AG04449 (cell line): ENCODE measurements at regions not wholly inside any gene's neighbourhood (a gene's known extent, or its start where the extent isn't known, plus 50 kb on each side); places are given as distances from the start of the nearest gene placed in this dataset.

ENCODE experiments used
- CTCF ChIA-PET: fragments of 350-600 bp; formaldehyde crosslinking; extraction: SDS; loops from one replicate; lab custom pipeline; 2021; ENCODE audit warnings: antibody characterized with exemption; lab: Yijun Ruan, JAX
- POLR2A ChIA-PET: fragments of 400-600, 350-600 bp; formaldehyde crosslinking; extraction: SDS; loops from one replicate; lab custom pipeline; 2020; ENCODE audit warnings: antibody characterized with exemption, inconsistent platforms; lab: Yijun Ruan, JAX
- DNase-seq: peaks from one replicate; pipeline ENCODE4 v3.0.0-alpha.2; 2010; ENCODE audit warnings: low read depth, low spot score
- H3K4me3 ChIP-seq: 2 replicates; pipeline ENCODE4 v1.5.1; 2011; ENCODE audit warnings: low read depth, mild to moderate bottlenecking, control low read depth, low read length
- CTCF ChIP-seq: IDR thresholded peaks from one replicate; pipeline ENCODE4 v1.5.1; 2011; ENCODE audit warnings: mild to moderate bottlenecking, moderate library complexity, low read length, control low read depth, inconsistent platforms; ENCODE audit not compliant: insufficient read depth; ENCODE audit errors: missing control alignments

GRCh38 chr13:48798180-48798579 is 144.5 kb downstream of the CYSLTR2 start:
- ChIA-PET POLR2A (no interaction called here), CTCF (interaction anchor here (0.6 kb wide), 1 partner anchor 24 kb away, joined by 3 read pairs; no protein-coding TSS in a partner anchor)
- TF ChIP-seq CTCF, result no peak
- no peak for DNase-seq
- H3K4me3 ChIP-seq, result no peak overlapping the region

GRCh38 chr13:48801255-48801654 is 147.5 kb downstream of the CYSLTR2 start:
- ChIA-PET POLR2A (no interaction called here), CTCF (no interaction called here)
- no peak overlapping the region for H3K4me3 ChIP-seq
- TF ChIP-seq CTCF, result no peak
- peak; percentile 46 for DNase-seq

- TF ChIP-seq CTCF, result no peak
- POLR2A ChIA-PET, result no interaction called here
- no peak for DNase-seq
- H3K4me3 ChIP-seq, result no peak overlapping the region
- CTCF ChIA-PET, result no interaction called here
These were observed 151.3 kb downstream of the CYSLTR2 start for GRCh38 chr13:48804821-48805601.

GRCh38 chr13:48806522-48806921 is 152.8 kb downstream of the CYSLTR2 start:
- TF ChIP-seq CTCF, result no peak
- DNase-seq, result no peak
- ChIA-PET POLR2A (no interaction called here), CTCF (no interaction called here)
- no peak overlapping the region for H3K4me3 ChIP-seq

- DNase-seq, result no peak
- TF ChIP-seq CTCF, result no peak
- ChIA-PET POLR2A (no interaction called here), CTCF (no interaction called here)
- H3K4me3 ChIP-seq, result no peak overlapping the region
These were observed 155.0 kb downstream of the CYSLTR2 start for GRCh38 chr13:48808683-48809082.

GRCh38 chr13:48810013-48810412 is 156.3 kb downstream of the CYSLTR2 start:
- H3K4me3 ChIP-seq, result no peak overlapping the region
- CTCF ChIA-PET, result no interaction called here
- DNase-seq, result no peak
- POLR2A ChIA-PET, result no interaction called here
- no peak for TF ChIP-seq CTCF
